ENCODE measurements at regions not wholly inside any gene's neighbourhood (a gene's known extent, or its start where the extent isn't known, plus 50 kb on each side); places are given as distances from the start of the nearest gene placed in this dataset.

GRCh38 chr3:144084929-144085328, 113.3 kb downstream of the DIPK2A start:
- Histone ChIP-seq H3K4me3 (ENCODE audit: low read depth, low read length, poor library complexity, severe bottlenecking) (no peak overlapping the region), H2AFZ (ENCODE audit: low read length) (no peak overlapping the region), H3K9me3 (ENCODE audit: low read length) (no peaks in the 10 kb centered on the region), H3K27ac (ENCODE audit: low read depth, low read length, poor library complexity, severe bottlenecking) (no peak overlapping the region), H3K4me1 (ENCODE audit: insufficient read depth, low read length, severe bottlenecking) (no peaks in the 10 kb centered on the region), H3F3A (ENCODE audit: insufficient read depth, low read length) (no peaks in the 10 kb centered on the region), H3K79me2 (ENCODE audit: insufficient read depth, low read length) (no peaks in the 10 kb centered on the region), H3K36me3 (ENCODE audit: insufficient read depth, low read length) (no peaks in the 10 kb centered on the region), H3K9ac (ENCODE audit: low read length) (no peak overlapping the region), H3K27me3 (ENCODE audit: insufficient read depth, low read length) (no peaks in the 10 kb centered on the region), H4K20me1 (ENCODE audit: insufficient read depth, low read length) (no peaks in the 10 kb centered on the region), H3K4me2 (ENCODE audit: low read length) (no peak overlapping the region), H3K9me2 (ENCODE audit: low read depth, low read length) (no peaks in the 10 kb centered on the region)
- no peak for TF ChIP-seq EZH2 (IDR thresholded peaks at IDR 0.05; ENCODE audit: borderline replicate concordance, low read length)
- no peak for TF ChIP-seq CTCF (IDR thresholded peaks at IDR 0.05; ENCODE audit: low read length)

DNA sequence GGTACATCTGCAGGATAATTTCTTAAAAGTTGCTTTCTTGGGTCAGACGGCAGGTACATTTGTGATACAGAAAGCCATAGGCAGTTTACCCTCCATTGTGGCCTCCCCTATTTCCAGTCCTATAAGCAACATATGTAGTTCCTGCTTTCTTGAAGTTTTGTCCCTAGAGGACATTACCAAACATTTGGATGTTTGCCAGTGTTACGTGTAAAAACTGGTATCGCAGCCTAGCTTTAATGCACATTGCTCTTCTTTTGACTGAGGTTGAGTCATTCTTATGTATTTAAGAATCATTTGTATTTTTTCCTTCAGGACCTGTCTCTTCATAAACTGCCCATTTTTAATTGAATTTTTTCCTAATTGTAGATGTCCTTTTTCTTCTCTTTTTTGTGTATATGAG, 114.3 kb downstream of the DIPK2A start:
- Histone ChIP-seq H3K9me3 (ENCODE audit: low read length) (no peaks in the 10 kb centered on the region), H3K4me3 (ENCODE audit: low read depth, low read length, poor library complexity, severe bottlenecking) (no peak overlapping the region), H3K36me3 (ENCODE audit: insufficient read depth, low read length) (no peaks in the 10 kb centered on the region), H3F3A (ENCODE audit: insufficient read depth, low read length) (no peaks in the 10 kb centered on the region), H3K27ac (ENCODE audit: low read depth, low read length, poor library complexity, severe bottlenecking) (no peak overlapping the region), H3K79me2 (ENCODE audit: insufficient read depth, low read length) (no peaks in the 10 kb centered on the region), H2AFZ (ENCODE audit: low read length) (no peak overlapping the region), H3K9ac (ENCODE audit: low read length) (no peak overlapping the region), H3K9me2 (ENCODE audit: low read depth, low read length) (no peaks in the 10 kb centered on the region), H3K27me3 (ENCODE audit: insufficient read depth, low read length) (no peaks in the 10 kb centered on the region), H4K20me1 (ENCODE audit: insufficient read depth, low read length) (no peaks in the 10 kb centered on the region), H3K4me1 (ENCODE audit: insufficient read depth, low read length, severe bottlenecking) (no peaks in the 10 kb centered on the region), H3K4me2 (ENCODE audit: low read length) (no peak overlapping the region)
- TF ChIP-seq CTCF (IDR thresholded peaks at IDR 0.05; ENCODE audit: low read length), result no peak
- TF ChIP-seq EZH2 (IDR thresholded peaks at IDR 0.05; ENCODE audit: borderline replicate concordance, low read length), result no peak

- Histone ChIP-seq H3K4me3 (ENCODE audit: low read depth, low read length, poor library complexity, severe bottlenecking) (no peak overlapping the region), H3K9me2 (ENCODE audit: low read depth, low read length) (no peaks in the 10 kb centered on the region), H4K20me1 (ENCODE audit: insufficient read depth, low read length) (no peaks in the 10 kb centered on the region), H3F3A (ENCODE audit: insufficient read depth, low read length) (no peaks in the 10 kb centered on the region), H3K9me3 (ENCODE audit: low read length) (no peaks in the 10 kb centered on the region), H3K9ac (ENCODE audit: low read length) (no peak overlapping the region), H3K4me1 (ENCODE audit: insufficient read depth, low read length, severe bottlenecking) (no peaks in the 10 kb centered on the region), H3K36me3 (ENCODE audit: insufficient read depth, low read length) (no peaks in the 10 kb centered on the region), H3K4me2 (ENCODE audit: low read length) (no peak overlapping the region), H2AFZ (ENCODE audit: low read length) (no peak overlapping the region), H3K79me2 (ENCODE audit: insufficient read depth, low read length) (no peaks in the 10 kb centered on the region), H3K27ac (ENCODE audit: low read depth, low read length, poor library complexity, severe bottlenecking) (no peak overlapping the region), H3K27me3 (ENCODE audit: insufficient read depth, low read length) (no peaks in the 10 kb centered on the region)
- no peak for TF ChIP-seq CTCF (IDR thresholded peaks at IDR 0.05; ENCODE audit: low read length)
- TF ChIP-seq EZH2 (IDR thresholded peaks at IDR 0.05; ENCODE audit: borderline replicate concordance, low read length), result no peak
Measured at GRCh38 chr3:144096016-144096415, 124.4 kb downstream of the DIPK2A start.
